ENCODE measurements at regions not wholly inside any gene's neighbourhood (a gene's known extent, or its start where the extent isn't known, plus 50 kb on each side); places are given as distances from the start of the nearest gene placed in this dataset.

DNA sequence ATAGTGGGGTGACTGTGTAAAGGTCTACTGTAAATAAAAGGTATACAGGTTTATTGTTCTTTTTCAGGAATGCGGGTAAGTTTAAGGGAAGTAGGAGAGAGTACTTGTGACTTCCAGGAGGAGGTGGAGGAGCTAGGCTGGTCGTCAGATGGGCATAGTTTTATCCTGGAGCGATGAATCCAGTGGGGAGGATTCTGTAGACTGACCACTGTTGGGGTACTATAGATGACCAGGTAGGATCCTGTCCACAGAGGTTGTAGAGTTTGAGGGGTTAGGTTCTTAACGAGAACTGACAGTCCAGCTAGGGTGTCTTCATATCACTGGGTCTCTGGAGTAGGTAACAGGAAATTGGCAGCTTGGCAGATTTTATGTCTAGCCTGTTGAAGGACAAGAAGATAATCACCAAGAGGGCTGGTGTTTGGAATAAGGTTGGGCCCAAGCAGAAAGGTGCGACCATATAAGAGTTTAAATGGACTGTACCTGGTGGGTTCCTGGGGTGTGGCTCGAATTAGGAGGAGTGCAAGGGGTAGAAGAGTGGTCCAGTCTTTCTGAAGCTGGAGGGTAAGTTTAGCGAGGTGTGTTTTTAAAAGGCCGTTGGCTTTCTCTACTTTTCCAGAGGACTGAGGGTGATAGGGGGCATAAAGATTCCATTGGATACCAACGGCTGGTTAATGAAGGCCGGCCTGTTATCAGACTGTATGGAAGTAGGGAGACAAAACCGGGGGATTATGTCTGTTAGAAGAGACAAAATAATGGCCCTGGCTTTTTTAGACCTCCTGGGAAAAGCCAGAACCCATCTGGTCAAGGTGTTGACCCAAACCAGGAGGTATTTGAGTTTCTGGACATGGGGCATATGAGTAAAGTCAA is 751.3 kb upstream of the ADGRB3 start:
- no peak for TF ChIP-seq EZH2 (IDR thresholded peaks at IDR 0.05; ENCODE audit: borderline replicate concordance, low read depth, low read length, poor library complexity, severe bottlenecking)
- TF ChIP-seq, protein P1, sequence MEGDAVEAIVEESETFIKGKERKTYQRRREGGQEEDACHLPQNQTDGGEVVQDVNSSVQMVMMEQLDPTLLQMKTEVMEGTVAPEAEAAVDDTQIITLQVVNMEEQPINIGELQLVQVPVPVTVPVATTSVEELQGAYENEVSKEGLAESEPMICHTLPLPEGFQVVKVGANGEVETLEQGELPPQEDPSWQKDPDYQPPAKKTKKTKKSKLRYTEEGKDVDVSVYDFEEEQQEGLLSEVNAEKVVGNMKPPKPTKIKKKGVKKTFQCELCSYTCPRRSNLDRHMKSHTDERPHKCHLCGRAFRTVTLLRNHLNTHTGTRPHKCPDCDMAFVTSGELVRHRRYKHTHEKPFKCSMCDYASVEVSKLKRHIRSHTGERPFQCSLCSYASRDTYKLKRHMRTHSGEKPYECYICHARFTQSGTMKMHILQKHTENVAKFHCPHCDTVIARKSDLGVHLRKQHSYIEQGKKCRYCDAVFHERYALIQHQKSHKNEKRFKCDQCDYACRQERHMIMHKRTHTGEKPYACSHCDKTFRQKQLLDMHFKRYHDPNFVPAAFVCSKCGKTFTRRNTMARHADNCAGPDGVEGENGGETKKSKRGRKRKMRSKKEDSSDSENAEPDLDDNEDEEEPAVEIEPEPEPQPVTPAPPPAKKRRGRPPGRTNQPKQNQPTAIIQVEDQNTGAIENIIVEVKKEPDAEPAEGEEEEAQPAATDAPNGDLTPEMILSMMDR (conservative IDR thresholded peaks at IDR 0.05; ENCODE audit: low read depth, low read length) = no peak
- Histone ChIP-seq H3K4me3 (ENCODE audit: low read depth, low read length, poor library complexity, severe bottlenecking) (no peak overlapping the region), H3K27me3 (replicated peaks; ENCODE audit: insufficient read depth, low read depth, low read length, poor library complexity) (no peaks in the 10 kb centered on the region), H3K27ac (ENCODE audit: low read depth, low read length, poor library complexity, severe bottlenecking) (no peak overlapping the region), H3K4me1 (ENCODE audit: insufficient read depth, low read length, poor library complexity, severe bottlenecking) (no peaks in the 10 kb centered on the region), H3K36me3 (ENCODE audit: insufficient read depth, low read length, poor library complexity, severe bottlenecking) (no peaks in the 10 kb centered on the region), H3K9me3 (ENCODE audit: low read depth, low read length, poor library complexity, severe bottlenecking) (no peaks in the 10 kb centered on the region)
- POLR2A ChIA-PET (ENCODE audit: low non-redundant PET) = no interaction called here
- DNase-seq (ENCODE audit: low spot score) = no peak
- CTCF ChIA-PET = no interaction called here
- BruUV-seq (replicated peaks) = no TSS peak
- intact Hi-C loops (cut with micrococcal nuclease; ENCODE audit: unreplicated experiment) = no loop called here

DNA sequence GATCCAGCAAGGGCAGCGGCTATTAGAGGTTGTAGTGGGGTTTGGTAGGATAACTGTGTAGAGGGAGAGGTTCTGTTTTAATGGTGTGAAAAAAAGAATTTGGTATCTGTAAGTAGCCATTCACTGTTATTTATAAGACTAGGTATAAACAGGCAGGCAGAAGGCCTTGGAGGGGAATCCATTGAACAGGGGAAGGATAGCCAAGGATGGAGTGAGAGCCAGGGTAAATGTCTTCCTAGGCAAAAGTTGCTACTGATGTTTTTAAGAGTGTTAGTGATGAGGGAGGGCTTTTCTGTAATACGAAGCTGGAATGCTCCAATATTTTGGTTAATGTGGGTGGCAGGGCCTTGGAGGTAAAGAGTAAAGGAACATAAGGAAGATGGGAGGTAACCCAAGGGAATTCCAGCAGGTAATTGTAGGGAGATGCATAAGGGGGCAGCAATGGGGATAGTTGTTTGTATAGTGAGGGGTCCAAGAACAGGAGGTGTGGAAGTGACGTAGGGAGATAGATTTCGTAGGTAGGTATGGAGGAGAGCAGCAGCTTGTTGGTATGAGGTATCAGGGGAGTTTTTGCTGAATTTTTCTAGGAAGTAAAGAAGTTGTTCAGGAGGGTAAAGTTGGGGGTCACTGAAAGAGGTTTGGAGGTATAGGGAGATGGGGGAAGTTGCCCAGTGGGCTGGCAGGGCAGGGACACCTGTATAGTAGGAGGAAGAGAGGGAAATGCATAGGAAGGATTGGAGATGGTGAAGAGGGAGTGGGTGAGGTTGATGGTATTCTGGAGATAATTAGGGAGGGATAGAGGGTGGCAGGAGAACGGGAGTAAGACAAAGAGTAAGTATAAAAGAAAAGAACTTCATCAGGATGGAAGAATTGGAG is 752.4 kb upstream of the ADGRB3 start:
- TF ChIP-seq, protein P1 (conservative IDR thresholded peaks at IDR 0.05; ENCODE audit: low read depth, low read length) = no peak
- Histone ChIP-seq H3K27ac (ENCODE audit: low read depth, low read length, poor library complexity, severe bottlenecking) (no peak overlapping the region), H3K9me3 (ENCODE audit: low read depth, low read length, poor library complexity, severe bottlenecking) (no peaks in the 10 kb centered on the region), H3K4me1 (ENCODE audit: insufficient read depth, low read length, poor library complexity, severe bottlenecking) (no peaks in the 10 kb centered on the region), H3K4me3 (ENCODE audit: low read depth, low read length, poor library complexity, severe bottlenecking) (no peak overlapping the region), H3K36me3 (ENCODE audit: insufficient read depth, low read length, poor library complexity, severe bottlenecking) (no peaks in the 10 kb centered on the region), H3K27me3 (replicated peaks; ENCODE audit: insufficient read depth, low read depth, low read length, poor library complexity) (no peaks in the 10 kb centered on the region)
- ChIA-PET CTCF (no interaction called here), POLR2A (ENCODE audit: low non-redundant PET) (no interaction called here)
- intact Hi-C loops (cut with micrococcal nuclease; ENCODE audit: unreplicated experiment) = no loop called here
- no peak for DNase-seq (ENCODE audit: low spot score)
- BruUV-seq (replicated peaks) = no TSS peak

DNA sequence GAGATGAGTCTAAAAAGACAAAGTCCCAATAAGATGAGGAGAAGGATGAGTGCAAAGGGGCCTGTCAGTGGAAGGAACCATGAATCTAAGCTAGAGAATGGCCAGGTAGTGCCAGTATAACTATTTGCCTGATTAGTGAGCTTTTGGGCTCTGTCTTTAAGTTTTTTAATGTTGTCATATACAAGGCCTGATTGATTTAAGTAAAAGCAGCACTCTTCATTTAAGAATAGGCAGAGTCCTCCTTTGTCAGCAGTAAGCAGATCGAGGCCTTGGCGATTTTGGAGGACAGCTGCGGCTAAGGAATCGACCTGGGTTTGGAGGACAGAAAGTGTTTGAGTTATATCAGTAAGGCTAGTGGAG is 753.4 kb upstream of the ADGRB3 start:
- ChIA-PET CTCF (no interaction called here), POLR2A (ENCODE audit: low non-redundant PET) (no interaction called here)
- Histone ChIP-seq H3K27me3 (replicated peaks; ENCODE audit: insufficient read depth, low read depth, low read length, poor library complexity) (no peaks in the 10 kb centered on the region), H3K9me3 (ENCODE audit: low read depth, low read length, poor library complexity, severe bottlenecking) (no peaks in the 10 kb centered on the region), H3K4me3 (ENCODE audit: low read depth, low read length, poor library complexity, severe bottlenecking) (no peak overlapping the region), H3K4me1 (ENCODE audit: insufficient read depth, low read length, poor library complexity, severe bottlenecking) (no peaks in the 10 kb centered on the region), H3K36me3 (ENCODE audit: insufficient read depth, low read length, poor library complexity, severe bottlenecking) (no peaks in the 10 kb centered on the region), H3K27ac (ENCODE audit: low read depth, low read length, poor library complexity, severe bottlenecking) (no peak overlapping the region)
- no peak for DNase-seq (ENCODE audit: low spot score)
- TF ChIP-seq, protein P1 (conservative IDR thresholded peaks at IDR 0.05; ENCODE audit: low read depth, low read length) = no peak
- no peak for TF ChIP-seq EZH2 (IDR thresholded peaks at IDR 0.05; ENCODE audit: borderline replicate concordance, low read depth, low read length, poor library complexity, severe bottlenecking)
- intact Hi-C loops (cut with micrococcal nuclease; ENCODE audit: unreplicated experiment) = no loop called here
- BruUV-seq (replicated peaks) = no TSS peak

Data from A673 (cell line).